OCI-LY3 (cell line): ENCODE measurements at regions not wholly inside any gene's neighbourhood (a gene's known extent, or its start where the extent isn't known, plus 50 kb on each side); places are given as distances from the start of the nearest gene placed in this dataset.

ENCODE experiments used
- CTCF ChIP-seq: fragments of 200-600, 300-600 bp; sonication (generic); IDR thresholded peaks from 2 replicates; pipeline ENCODE4 v1.5.1; 2014; ENCODE audit warnings: antibody characterized with exemption, low read length, low read depth
- EZH2phosphoT487 ChIP-seq: fragments of 200-600 bp; shearing (Covaris generic); IDR thresholded peaks from 2 replicates; pipeline ENCODE4 v1.6.1; 2018; ENCODE audit warnings: antibody characterized with exemption, mixed run types, low read depth

- no peak for TF ChIP-seq CTCF
- TF ChIP-seq EZH2phosphoT487: no peak
These were observed 586.3 kb downstream of the LRFN5 start for GRCh38 chr14:42192738-42193653.
